GM21381 (cell line): ENCODE measurements at regions not wholly inside any gene's neighbourhood (a gene's known extent, or its start where the extent isn't known, plus 50 kb on each side); places are given as distances from the start of the nearest gene placed in this dataset.

ENCODE experiments used
- ATAC-seq: cut with Tn5 transposase; IDR thresholded peaks from one replicate; pipeline ENCODE4 v1.9.1; 2021; ENCODE audit warnings: mild to moderate bottlenecking, moderate library complexity; ENCODE audit not compliant: unreplicated experiment

DNA sequence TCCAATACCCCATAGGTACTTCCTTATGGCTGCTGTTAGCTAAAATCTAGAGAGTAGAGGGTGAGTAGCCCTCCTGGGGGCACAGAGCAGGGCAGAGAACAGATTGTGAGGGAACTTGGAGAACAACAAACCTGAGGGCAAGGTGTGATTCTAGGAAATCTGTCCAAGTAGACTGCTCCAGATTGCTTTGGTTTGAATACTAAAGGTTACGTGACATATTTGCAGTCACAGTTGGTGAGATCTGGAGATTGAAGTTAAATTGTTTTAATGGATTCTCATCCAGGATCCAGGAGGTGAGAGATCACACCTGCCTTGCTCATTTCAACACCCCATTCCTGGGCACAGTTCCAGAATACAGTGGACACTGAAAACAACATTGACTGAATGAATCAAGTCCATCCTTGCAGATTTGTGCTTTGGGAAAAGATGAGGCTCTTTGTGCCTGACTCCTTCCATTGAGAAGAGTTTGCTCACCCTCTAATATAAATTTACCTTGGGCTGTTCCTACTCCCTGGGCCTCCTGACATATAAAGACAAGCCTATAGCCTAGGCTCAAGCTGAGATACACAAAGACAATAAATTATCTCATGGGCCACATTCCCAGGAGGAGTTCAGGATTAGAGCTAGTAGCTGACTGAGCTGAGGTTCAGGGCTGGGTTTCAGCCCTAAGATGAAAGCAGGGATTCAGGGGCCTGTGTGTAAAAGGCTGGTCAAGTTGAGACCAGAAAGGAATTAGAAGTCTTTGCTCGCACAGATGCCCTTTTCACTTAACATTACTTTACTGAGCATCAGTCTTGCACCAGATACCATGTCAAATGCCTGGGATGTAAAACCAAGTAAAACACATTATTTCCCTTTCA is 400.9 kb upstream of the MCTP2 start:
- ATAC-seq, result no peak

DNA sequence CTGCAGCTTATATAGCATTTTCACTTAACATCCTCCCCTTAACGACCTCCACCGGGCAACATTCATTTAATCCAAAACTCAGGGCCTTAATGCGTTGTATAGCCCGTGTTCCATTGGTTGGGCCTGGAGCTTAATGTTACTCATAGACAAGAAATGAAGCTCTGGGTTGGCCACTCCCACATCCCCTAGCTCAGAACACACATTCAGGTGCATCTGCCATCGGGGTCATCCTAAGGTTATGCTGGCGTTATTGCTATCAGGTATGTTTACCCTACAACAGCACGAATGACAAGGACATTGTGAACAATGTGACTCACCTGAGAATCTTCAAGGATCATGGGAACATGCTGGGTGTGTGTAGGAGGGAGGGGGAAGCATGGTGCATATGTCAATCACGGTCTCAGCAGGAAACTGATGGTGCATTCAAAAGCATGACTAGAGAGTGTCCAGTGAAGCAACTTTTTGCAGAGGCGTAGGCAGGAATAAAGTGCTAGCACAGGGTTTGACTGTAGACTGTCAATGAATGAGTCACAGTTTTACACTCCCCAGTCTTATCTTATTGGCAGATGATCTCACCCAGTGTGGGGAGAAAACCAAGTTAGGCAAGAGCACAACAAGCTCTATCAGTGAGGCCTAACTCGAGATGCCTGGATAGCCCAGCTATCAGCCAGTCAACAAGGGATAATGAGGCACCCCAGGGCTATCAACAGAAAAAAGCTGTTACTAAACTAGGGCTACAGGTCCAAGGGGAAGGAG is 402.1 kb upstream of the MCTP2 start:
- ATAC-seq, result no peak

GRCh38 chr15:93826790-93827189 is 404.6 kb upstream of the MCTP2 start:
- no peak for ATAC-seq

GRCh38 chr15:93826293-93826692 is 405.1 kb upstream of the MCTP2 start:
- ATAC-seq, result no peak

DNA sequence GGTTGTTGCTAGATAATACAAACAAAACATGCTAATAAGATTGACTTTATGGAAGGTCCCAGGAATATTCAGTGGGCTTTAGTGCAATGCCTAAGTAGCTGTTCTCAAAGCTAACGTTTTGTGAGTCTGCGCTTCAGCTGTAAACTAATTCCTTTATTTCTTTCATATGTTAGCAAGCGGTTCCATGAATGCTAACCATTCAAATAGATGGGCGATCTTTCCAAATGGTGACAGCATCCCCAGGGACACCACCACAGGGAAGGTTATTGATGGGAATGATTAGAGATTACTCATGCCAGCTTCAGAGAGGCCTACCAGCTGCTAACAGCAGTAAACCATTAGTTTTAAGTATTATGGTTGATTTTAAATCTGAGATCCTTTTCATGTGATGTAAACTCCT is 405.7 kb upstream of the MCTP2 start:
- no peak for ATAC-seq

DNA sequence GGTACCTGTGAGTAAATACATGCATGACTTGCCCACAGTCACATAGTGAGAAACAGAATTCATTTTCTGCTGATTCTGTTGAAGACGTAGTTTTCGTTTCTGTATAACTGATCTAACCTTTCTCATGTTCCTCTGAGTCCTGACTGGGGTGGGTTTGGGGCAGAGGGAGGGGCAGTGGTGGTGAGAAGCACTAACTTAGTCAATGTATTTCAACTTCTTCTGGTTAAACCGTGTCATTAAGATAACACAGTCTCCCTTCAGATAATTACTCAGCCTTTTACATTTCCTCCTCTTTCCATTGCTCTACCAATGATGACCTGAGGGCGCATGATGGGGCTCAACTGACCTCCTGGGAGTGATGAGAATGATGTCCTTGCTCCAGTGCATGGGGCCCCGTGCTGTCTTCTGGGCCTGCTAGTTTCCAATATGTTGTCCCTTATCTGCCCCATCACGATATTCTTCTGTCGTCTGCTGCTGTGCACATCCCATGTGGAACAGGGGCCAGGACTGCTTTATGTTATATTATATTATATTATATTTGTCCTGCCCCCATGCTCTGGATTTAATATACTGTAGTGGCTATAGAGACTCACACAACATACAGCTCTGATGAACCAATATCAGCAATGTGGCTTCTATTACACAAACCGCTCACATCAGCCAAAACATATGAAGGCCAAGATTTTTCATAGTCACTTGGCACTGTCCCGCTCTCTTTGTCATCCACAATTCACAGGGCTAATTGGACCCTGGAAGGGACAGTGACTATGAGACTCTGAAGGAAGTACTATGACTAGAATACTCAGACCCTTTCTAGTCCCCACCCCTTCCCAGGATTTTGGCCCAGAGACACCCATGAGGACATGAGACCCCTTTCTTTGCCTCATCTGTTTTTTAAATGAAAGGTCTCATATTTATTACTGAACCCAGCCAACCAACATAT is 407.1 kb upstream of the MCTP2 start:
- no peak for ATAC-seq

- no peak for ATAC-seq
Measured at GRCh38 chr15:93820566-93820965, 410.8 kb upstream of the MCTP2 start.

DNA sequence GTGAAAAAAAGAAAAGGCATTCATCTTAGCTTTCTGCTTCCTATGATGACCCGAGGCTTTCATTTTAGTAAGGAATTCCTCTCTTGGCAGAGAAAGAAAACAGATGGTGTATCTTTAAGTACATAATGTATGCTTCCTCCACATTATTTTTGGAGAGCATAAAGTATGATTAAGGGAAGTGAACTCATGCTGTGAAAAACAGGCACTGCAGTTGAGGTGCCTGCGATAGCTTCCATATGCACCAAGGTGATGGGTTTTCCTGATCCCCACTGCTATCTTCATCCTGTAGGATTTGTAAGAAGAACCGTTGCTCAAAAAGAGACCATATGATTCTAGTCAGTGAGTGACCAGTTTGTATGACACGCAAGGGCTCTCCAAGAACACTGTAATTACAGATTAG is 411.5 kb upstream of the MCTP2 start:
- ATAC-seq, result no peak

DNA sequence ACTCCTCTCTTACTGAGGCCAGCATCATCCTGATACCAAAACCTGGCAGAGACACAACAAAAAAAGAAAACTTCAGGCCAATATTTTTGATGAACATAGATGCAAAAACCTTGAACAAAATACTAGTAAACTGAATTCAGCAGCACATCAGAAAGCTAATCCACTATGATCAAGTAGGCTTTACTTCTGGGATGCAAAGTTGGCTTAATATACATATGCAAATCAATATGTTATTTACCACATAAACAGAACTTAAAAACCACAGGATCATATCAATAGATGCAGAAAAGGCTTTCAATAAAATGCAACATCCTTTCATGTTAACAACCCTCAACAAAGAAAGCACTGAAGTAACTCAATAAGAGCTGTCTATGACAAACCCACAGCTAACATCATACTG is 414.5 kb upstream of the MCTP2 start:
- ATAC-seq, result no peak

- no peak for ATAC-seq
Measured at GRCh38 chr15:93811305-93811704, 420.1 kb upstream of the MCTP2 start.

- ATAC-seq, result no peak
Measured at GRCh38 chr15:93809516-93809915, 421.8 kb upstream of the MCTP2 start.

- ATAC-seq, result no peak
Measured at GRCh38 chr15:93803421-93804152, 427.8 kb upstream of the MCTP2 start.

- no peak for ATAC-seq
Measured at GRCh38 chr15:93801206-93801605, 430.2 kb upstream of the MCTP2 start.

DNA sequence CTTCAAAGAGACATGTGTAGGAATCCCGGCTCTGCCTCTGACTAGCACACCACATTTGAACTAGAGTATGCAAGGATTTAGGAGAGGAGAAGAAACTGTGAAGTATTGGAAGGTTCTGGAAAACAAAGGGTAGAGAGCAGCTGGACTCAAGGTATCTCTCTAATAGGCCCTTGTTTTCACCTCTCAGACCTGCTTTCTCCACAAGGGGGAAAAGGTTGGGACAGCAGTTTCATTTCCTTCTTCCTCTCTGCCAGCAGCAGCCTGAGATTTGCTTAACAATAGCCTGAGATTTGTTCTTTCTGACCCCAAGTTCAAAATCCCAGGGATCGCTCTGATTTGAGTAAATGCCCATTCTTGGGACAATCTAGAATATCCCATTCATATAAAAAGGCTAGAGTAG is 430.6 kb upstream of the MCTP2 start:
- no peak for ATAC-seq

- no peak for ATAC-seq
Measured at GRCh38 chr15:93789441-93789840, 441.9 kb upstream of the MCTP2 start.

- no peak for ATAC-seq
Measured at GRCh38 chr15:93780073-93780472, 451.3 kb upstream of the MCTP2 start.

DNA sequence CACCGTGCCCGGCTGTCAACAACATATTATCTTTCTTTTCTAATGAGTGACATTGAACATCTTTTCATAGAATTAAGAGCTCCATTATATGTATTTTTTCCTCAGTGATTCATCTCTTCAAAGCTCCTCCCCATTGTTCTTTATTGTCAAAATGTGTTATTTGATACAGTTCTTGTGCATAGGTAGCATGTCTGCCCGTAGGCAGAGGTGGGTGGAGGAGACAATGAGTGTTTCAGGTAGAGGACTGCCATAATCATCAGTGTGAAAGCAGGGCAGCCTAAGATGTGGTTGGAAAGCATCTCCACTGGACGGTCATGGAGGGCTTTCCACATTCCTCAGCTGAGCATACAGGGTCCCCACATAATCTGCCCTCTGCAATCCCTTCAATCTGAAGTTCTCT is 452.0 kb upstream of the MCTP2 start:
- ATAC-seq, result no peak

DNA sequence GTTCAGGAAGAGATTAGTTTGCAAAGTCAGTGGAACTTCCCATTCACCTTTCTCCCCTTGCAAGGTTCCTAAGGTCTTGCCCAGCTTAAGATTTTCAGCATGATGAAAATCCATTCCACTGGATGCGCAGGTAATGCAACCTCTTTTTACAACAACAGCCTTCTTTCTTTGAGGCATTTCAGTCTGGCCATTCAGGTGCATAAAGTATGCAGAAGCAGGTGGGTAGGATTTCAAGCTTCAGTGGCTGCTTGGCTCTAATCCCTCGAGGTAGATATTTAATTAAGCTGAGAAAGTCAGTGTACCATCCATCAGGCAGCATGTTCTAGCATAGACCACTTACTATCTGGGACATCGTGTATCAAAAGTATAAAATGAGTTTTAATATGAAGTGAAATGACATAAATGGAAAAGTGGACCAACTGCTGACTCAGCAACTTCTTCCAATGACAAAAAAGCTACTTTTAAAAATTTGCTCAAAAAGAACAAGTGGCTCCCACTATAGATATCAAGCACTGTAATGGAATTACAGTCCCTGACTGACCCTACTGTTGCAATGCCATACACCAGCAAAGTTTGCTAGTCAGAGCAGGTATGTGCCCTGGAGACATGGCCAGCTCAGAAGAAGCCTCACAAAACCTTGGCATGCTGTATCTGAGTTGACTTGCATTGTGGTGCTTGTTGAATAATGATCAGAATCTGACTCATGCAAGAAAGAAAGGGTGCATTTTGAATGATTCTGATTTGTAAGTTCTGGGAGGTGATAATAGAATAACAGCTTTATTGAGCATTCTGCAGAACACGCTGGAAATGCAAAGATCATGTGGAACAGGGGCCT is 459.9 kb upstream of the MCTP2 start:
- no peak for ATAC-seq

DNA sequence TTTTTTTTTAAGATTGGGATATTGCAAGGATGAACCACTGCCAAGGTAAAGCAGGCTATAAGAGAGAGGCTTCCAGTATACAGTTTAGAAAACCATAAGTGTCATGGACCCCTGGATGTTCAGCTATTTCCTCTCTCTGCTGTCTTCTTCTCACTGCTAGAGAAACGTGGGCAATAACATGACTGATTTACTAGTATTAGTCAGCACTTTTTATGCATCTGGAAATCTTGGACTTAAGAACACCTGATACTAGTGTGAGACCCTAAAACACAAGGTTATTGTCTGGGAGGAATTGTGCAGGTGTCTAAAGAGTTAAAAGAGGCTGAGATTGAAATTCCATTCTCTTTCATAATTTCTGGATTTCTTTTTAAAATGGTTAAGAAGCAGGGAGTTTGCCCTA is 460.6 kb upstream of the MCTP2 start:
- ATAC-seq, result no peak

DNA sequence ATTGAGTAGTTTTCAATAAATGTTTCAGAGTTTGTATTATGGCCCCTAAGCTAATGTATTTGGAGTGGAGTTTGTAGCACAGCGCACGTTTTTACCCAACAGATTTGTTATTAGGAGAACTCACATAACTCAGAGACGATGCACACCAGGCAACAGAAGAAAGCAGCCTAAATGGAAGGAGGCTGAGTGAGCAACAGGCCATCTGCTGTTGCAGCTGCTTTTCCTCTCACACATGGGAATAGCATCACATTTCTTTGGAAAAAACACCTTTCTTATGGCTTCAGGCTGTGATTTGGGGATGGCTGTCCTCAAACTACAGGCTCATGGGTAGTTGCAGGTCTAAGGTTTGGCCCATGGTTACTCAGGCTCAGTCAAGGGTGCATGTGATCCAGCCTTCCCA is 469.3 kb upstream of the MCTP2 start:
- ATAC-seq, result no peak
